Memory B cell (primary cell): ENCODE measurements at regions not wholly inside any gene's neighbourhood (a gene's known extent, or its start where the extent isn't known, plus 50 kb on each side); places are given as distances from the start of the nearest gene placed in this dataset.
"Not testable (repeated sequence)": the region's sequence is repeated elsewhere in the genome, so short reads cannot be mapped to it uniquely, and the experiment has no call there.

Experiments
- ATAC-seq: fragments of 150-1000 bp; cut with Tn5 transposase; 2 replicates; pipeline ENCODE4 v1.10.0; 2021; ENCODE audit warnings: low read depth, mild to moderate bottlenecking, moderate library complexity
- DNase-seq, 2 donors: peaks; one replicate each; pipeline ENCODE4 v3.0.0; 2022; ENCODE audit warnings: low spot score in 2 of 2
- H3K27ac Mint-ChIP-seq: one replicate; pipeline ENCODE4 v1.8.0; 2022; ENCODE audit warnings: mild to moderate bottlenecking, moderate library complexity, mixed read lengths
- H3K27me3 Mint-ChIP-seq: one replicate; pipeline ENCODE4 v1.8.0; 2022; ENCODE audit warnings: mixed read lengths
- H3K36me3 Mint-ChIP-seq: one replicate; pipeline ENCODE4 v1.8.0; 2022; ENCODE audit warnings: mild to moderate bottlenecking, mixed read lengths
- H3K4me1 Mint-ChIP-seq: one replicate; pipeline ENCODE4 v1.8.0; 2022; ENCODE audit warnings: mixed read lengths
- H3K4me3 Mint-ChIP-seq: one replicate; pipeline ENCODE4 v1.8.0; 2022; ENCODE audit warnings: mild to moderate bottlenecking, moderate library complexity, mixed read lengths
- H3K9me3 Mint-ChIP-seq: one replicate; pipeline ENCODE4 v1.8.0; 2022; ENCODE audit warnings: mixed read lengths

DNA sequence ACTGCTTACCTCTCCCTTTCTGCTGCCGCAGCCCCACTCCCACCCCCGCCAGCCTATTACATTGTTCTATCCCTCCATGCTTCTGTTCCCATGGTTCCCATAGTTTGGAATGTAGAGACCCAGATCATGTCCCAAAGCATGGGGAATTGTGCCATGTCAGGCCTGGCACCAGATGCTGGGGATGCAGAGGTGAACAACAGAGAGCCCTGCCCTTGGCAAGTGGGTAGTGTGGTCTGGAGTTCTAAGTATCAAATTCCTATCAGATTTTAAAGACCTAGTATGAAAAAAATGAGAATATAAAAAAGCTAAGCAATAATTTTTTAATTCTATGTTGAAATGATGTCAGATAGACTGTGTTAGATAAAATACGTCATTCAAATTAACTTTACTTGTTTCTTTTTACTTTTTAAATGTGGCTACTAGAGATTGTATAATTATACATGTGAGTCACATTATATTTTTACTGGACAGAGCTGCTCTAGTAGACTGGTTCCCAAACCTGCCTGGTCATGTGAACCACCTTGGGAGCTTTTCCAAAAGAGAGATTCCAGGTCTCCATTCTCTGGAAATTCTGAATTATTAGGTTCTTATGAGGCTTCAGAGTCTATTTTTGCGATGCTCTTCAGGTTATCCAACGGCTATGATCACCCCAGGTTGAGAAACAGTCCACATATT, 113.0 kb upstream of the DAB1 start:
- no peaks in the 10 kb centered on the region for H3K36me3 Mint-ChIP-seq
- DNase-seq, result no peak
- no peak for ATAC-seq
- no peak overlapping the region for H3K27ac Mint-ChIP-seq
- H3K4me1 Mint-ChIP-seq, result no peaks in the 10 kb centered on the region
- H3K27me3 Mint-ChIP-seq, result no peaks in the 10 kb centered on the region
- peaks cover 2% of the 10 kb centered on the region for H3K9me3 Mint-ChIP-seq
- no peak overlapping the region for H3K4me3 Mint-ChIP-seq

DNA sequence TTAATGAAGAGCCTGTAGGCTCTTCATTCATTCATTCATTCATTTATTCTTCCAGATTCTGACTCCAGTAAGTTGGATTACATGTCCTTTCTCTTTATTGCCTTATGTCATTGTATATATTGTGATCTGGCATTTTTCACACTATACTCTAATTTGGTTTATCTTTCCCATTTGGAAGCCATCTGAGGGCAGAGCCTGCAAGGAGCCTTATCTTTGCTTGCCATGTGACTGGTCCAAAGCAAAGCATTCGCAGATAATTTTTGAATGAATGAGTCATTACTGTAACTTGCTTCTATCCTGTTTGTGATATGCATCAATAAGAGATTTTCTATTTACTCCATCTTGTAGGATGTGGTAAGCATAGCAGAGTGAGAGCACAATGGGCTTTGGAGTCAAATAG, 108.4 kb upstream of the DAB1 start:
- Mint-ChIP-seq H3K4me3 (no peak overlapping the region), H3K27me3 (no peaks in the 10 kb centered on the region), H3K4me1 (no peaks in the 10 kb centered on the region), H3K36me3 (peaks cover 2% of the 10 kb centered on the region), H3K9me3 (peaks cover 7% of the 10 kb centered on the region), H3K27ac (no peak overlapping the region)
- ATAC-seq (no peak), DNase-seq (no peak)

DNA sequence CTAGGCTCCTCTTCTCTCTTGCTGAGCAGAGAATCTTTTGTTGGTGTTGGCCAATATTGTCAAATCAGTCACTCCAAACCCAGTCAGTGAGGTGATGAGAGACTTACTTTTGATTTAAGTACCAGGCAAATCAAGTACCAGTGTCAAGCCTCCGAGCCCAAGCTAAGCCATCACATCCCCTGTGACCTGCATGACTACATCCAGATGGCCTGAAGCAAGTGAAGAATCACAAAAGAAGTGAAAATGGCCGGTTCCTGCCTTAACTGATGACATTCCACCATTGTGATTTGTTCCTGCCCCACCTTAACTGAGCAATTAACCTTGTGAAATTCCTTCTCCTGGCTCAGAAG, 107.0 kb upstream of the DAB1 start:
- H3K36me3 Mint-ChIP-seq, H3K27me3 Mint-ChIP-seq, H3K9me3 Mint-ChIP-seq, H3K27ac Mint-ChIP-seq, H3K4me1 Mint-ChIP-seq, H3K4me3 Mint-ChIP-seq, ATAC-seq, DNase-seq: not testable (repeated sequence)

DNA sequence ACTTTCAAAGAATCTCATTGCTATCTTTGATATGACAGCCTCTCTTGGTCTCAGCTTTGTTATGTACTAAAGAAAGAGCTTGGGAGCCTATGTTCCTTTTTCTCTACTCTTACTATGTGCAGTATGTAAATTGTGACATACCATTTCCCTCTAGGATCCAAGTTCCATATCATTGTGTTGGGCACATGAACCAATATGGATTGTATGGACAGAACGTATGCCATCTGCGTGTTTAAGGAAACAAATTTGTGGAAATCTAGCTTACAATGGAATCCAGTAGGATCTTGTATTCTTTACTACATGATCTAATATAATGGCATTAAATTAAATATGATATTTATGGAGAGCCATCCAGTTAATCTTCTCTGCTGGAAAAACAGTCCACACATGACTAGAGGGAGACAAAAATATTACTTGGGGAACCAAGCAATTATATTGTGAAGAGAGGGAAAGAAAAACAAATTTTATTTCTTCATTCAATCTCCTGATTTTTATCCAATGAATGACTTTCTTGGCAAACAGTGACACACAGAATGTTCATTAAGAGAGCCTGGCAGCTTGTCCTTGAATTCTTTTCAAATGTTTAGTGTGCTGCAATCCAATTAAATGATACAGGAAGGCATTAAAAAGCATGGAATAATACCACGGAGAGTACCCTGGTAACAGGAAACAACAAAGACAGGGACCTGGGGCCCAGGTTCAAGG, 106.5 kb upstream of the DAB1 start:
- Mint-ChIP-seq H3K4me1 (no peaks in the 10 kb centered on the region), H3K4me3 (no peak overlapping the region), H3K27ac (no peak overlapping the region), H3K36me3 (peaks cover 2% of the 10 kb centered on the region), H3K27me3 (no peaks in the 10 kb centered on the region), H3K9me3 (peaks cover 7% of the 10 kb centered on the region)
- DNase-seq (no peak), ATAC-seq (no peak)

DNA sequence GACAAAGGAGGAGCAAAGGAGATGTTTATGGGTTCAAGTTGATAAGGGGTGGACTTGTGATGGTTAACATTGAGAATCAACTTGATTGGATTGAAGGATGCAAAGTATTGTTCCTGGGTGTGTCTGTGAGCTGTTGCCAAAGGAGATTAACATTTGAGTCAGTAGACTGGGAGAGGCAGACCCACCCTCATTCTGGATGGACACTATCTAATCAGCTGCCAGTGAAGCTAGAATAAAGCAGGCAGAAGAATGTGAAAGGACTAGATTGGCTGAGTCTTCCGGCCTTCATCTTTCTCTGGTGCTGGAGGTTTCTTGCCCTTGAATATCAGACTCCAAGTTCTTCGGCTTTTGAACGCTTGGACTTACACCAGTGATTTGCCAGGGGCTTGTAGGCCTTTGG, 98.7 kb upstream of the DAB1 start:
- Mint-ChIP-seq H3K4me3 (no peak overlapping the region), H3K4me1 (no peaks in the 10 kb centered on the region), H3K27me3 (peaks cover 6% of the 10 kb centered on the region), H3K9me3 (no peaks in the 10 kb centered on the region), H3K27ac (no peak overlapping the region), H3K36me3 (no peaks in the 10 kb centered on the region)
- ATAC-seq, result no peak
- no peak for DNase-seq

DNA sequence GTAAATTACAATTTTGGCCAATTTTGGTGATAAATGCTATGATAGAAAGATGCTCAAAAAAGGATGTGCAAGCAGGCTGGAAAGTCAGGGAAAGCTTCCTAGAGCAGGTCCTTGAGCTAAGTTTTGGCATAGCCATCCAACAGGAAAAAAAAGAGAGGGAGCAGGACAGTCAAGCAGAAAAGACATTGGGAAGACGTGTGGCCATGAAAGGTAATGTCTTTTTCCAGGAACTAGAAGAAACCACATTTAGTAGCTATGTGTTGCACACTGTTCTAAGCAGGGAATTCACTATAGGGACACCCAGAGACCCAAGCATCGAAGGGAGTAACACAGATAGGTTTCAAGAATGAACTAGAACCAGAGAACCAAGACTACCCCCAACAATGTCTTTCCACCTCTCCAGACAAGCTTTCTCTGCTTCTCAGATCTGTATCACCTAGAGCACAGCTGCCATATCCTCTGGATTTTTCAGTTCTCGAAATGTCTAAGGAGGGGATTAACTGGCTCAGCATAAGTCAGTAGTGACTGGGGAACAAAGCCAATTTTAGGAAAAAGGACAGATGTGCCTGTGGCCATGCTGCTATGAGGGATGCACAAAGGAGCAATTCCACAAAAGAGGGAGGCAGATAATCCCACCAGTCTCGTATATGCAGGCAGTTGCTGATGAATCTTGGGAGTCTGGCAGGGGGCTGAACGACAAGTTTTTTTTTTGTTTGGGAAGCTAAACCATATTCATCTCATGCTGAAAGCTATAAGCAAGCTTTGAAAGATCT, 97.1 kb upstream of the DAB1 start:
- no peak overlapping the region for H3K27ac Mint-ChIP-seq
- no peak overlapping the region for H3K4me3 Mint-ChIP-seq
- H3K4me1 Mint-ChIP-seq, result no peaks in the 10 kb centered on the region
- DNase-seq (no peak), ATAC-seq (no peak)
- H3K9me3 Mint-ChIP-seq, result no peaks in the 10 kb centered on the region
- peaks cover 6% of the 10 kb centered on the region for H3K27me3 Mint-ChIP-seq
- no peaks in the 10 kb centered on the region for H3K36me3 Mint-ChIP-seq

DNA sequence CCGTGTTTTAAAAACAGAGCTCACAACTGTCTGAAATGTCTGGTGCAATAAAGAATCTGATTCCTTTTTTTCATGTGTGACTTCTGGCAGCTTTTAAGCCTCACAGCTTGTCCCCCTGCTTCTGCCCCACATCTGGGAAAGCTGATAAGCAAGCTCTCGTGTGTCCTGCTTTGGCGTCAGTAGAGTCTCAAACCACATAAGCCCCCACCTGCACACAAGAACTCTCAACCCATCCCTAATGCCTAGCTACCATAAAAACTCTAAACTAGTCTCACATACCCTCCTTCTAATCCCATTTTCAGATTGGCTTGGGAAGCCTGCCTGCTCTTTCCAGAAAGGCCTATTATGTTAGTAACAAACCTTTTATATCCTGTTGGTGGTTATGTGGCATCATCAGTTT, 94.6 kb upstream of the DAB1 start:
- no peak for DNase-seq
- Mint-ChIP-seq H3K4me3 (no peak overlapping the region), H3K36me3 (no peaks in the 10 kb centered on the region)

DNA sequence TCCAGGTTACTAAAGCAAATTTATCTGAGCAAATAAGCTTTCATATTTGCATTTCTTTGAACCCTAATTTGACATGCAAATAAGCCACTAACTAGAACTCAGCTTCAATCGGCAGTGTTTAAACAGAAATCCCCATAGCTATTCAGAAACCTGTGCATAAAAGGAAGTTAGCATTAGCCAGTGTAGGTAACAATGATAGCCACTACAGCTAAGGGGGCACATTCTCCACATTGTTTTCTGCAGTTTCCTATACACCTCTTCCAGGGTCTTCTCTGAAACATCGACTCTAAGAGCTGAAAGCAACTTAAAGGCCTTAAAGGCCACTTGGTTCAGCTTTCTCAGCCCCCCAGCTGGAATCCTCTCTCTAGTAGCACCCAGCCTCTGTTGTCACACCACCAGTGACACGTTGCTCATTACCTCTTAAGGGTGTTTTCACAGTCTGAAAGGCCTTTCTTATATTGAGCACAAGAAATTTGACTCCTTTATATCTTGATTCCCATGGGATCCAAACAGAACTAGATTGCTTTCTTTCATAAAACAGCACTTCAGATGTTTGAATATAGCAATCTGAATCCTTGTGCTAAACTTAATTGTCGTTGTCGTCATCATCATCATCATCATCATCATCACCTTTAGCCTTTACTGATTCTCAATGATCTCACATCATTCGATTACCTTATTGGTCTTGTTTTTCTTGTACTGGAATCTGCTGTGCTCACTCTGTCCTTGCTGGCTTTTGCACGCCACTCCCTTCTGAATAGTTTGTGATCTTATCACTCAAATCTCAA, 93.9 kb upstream of the DAB1 start:
- no peak overlapping the region for H3K4me3 Mint-ChIP-seq
- H3K9me3 Mint-ChIP-seq, result peaks cover 2% of the 10 kb centered on the region
- no peak for ATAC-seq
- no peaks in the 10 kb centered on the region for H3K4me1 Mint-ChIP-seq
- DNase-seq, result no peak
- H3K27me3 Mint-ChIP-seq, result peaks cover 14% of the 10 kb centered on the region
- no peak overlapping the region for H3K27ac Mint-ChIP-seq
- no peaks in the 10 kb centered on the region for H3K36me3 Mint-ChIP-seq

More for the DNA sequence above, 94.6 kb upstream of the DAB1 start:
- peaks cover 12% of the 10 kb centered on the region for H3K27me3 Mint-ChIP-seq
- no peaks in the 10 kb centered on the region for H3K4me1 Mint-ChIP-seq
- H3K9me3 Mint-ChIP-seq, result peaks cover 2% of the 10 kb centered on the region
- no peak overlapping the region for H3K27ac Mint-ChIP-seq
- no peak for ATAC-seq

DNA sequence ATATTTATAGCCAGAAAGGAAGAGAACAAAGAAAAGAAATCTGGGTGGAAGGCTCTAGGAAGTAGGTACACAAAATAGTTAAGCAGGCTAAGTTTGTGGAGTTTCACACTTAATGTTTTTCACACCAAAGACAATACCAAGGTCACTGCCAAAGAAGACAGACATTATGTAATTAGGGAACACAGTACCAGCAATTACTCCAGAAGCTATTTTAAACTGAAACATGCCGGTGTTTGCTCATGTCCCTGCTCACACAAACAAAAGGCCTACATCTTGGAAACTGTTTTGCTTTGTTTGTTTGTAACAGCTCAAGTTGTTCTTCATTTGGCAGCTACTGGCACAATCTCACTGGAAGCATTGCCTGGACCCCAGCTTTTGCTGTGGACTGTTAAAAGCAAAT, 88.5 kb upstream of the DAB1 start:
- Mint-ChIP-seq H3K4me3 (no peak overlapping the region), H3K4me1 (no peaks in the 10 kb centered on the region), H3K27me3 (peaks cover 8% of the 10 kb centered on the region), H3K27ac (no peak overlapping the region), H3K36me3 (no peaks in the 10 kb centered on the region), H3K9me3 (peaks cover 3% of the 10 kb centered on the region)
- DNase-seq, result no peak
- ATAC-seq, result no peak

DNA sequence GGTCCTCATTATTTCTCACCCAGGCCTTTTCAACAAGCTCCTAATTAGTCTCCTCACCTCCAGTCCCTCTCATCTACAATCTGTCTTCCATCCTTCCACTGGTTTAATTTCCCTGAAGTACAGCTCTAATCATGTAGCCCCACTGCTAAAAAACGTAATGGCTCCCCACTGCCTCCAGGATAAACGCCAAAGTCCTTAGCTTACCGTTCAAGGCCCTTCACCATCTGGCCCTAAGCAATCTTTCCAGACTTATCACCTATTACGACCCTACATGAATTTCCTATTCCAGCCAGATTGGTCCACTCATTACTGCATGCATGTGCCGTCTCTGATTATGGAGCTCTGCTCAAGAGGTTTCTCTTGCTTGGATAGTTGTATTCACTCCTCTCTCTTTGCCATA, 83.1 kb upstream of the DAB1 start:
- Mint-ChIP-seq H3K27me3 (no peaks in the 10 kb centered on the region), H3K36me3 (no peaks in the 10 kb centered on the region)
- DNase-seq, result no peak

DNA sequence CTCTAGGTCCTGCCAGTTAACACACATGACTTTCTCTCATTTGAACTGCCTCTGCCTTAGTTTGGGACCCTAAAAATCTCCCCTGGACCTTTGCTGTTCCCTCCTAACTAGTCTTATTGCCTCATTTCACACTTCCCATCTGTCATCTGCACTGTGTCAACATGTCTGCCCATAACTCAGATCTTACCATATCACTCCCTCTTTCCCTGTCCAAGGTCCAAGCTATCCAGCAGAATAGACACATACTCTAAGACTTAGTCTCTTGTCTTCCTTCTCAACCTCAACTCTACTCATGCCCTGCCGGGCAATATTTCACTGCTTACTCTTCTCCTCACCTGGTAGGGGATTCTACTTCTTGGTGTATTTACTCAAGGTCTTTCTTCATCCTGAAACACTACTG, 79.5 kb upstream of the DAB1 start:
- Mint-ChIP-seq H3K4me1 (no peaks in the 10 kb centered on the region), H3K36me3 (no peaks in the 10 kb centered on the region), H3K4me3 (no peak overlapping the region), H3K27ac (no peak overlapping the region), H3K9me3 (peaks cover 6% of the 10 kb centered on the region), H3K27me3 (no peaks in the 10 kb centered on the region)
- ATAC-seq (no peak), DNase-seq (no peak)

More for the DNA sequence above, 83.1 kb upstream of the DAB1 start:
- no peak for ATAC-seq
- no peaks in the 10 kb centered on the region for H3K4me1 Mint-ChIP-seq
- H3K27ac Mint-ChIP-seq, result no peak overlapping the region
- H3K4me3 Mint-ChIP-seq, result no peak overlapping the region
- H3K9me3 Mint-ChIP-seq, result peaks cover 6% of the 10 kb centered on the region

DNA sequence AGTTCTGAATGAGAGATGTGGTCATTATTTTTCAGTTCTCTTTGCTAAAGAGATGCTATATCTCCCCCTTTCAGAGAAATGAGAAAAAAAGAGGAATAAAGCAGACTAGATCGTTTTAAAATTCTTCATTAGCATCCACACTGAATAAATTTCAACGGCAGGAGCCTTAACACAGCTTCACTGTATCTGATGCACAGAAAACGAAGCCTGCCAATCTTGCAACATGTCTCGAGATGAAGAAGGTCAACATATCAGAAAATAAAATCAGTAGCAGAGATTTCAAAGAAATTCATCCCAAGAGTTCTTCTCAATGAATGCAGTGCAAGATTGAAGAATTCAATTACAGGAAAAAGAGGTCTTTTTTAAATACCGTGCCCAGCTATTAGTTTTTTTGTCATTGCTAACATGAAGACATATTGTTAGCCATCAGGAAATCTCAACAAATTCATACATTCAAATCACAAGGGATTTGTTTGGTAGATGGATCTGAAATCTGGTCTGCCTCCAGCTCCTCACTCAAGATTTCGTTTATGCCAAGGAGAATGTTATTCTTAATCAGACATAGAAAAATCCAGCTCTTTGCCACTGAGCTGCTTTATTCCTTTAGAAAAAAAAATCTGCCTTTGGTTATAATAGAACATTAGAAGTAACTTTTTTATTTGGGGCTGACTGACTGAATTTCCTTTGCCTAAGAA, 76.4 kb upstream of the DAB1 start:
- peaks cover 4% of the 10 kb centered on the region for H3K27me3 Mint-ChIP-seq
- peaks cover 2% of the 10 kb centered on the region for H3K9me3 Mint-ChIP-seq
- H3K4me1 Mint-ChIP-seq, result no peaks in the 10 kb centered on the region
- ATAC-seq (no peak), DNase-seq (no peak)
- H3K4me3 Mint-ChIP-seq, result no peak overlapping the region
- no peaks in the 10 kb centered on the region for H3K36me3 Mint-ChIP-seq
- no peak overlapping the region for H3K27ac Mint-ChIP-seq

DNA sequence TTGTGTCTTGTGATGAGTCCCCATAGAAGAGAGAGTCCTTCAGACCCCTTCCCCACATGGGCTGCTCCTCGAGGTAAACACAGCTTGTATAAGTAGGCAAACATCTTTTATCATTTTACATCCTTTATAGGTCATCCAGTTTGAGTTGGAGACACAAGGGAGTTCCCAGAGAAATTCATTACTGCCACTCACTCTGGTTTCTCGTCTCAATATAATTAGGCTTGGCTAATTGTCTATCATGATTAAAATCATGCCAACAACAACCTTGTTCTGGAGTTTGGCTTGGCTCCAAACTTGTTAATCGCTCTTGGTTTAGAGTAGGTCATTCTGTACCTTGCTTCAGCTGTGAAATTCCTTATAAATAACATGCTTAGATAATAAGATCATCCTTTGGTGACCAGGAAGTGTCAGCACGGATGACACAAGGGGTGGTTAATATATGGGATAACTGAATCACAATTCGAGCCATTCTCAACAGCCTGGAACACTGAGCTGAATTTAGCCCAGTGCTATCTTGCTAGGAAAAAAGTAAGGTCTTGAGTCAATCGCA, 70.7 kb upstream of the DAB1 start:
- Mint-ChIP-seq H3K27me3 (peaks cover 4% of the 10 kb centered on the region), H3K4me3 (no peak overlapping the region), H3K36me3 (no peaks in the 10 kb centered on the region), H3K9me3 (peaks cover 5% of the 10 kb centered on the region), H3K27ac (no peak overlapping the region), H3K4me1 (no peaks in the 10 kb centered on the region)
- DNase-seq (no peak), ATAC-seq (no peak)
